GM03348 (cell line): ENCODE measurements at regions not wholly inside any gene's neighbourhood (a gene's known extent, or its start where the extent isn't known, plus 50 kb on each side); places are given as distances from the start of the nearest gene placed in this dataset.

Source experiments
- DNase-seq: peaks from one replicate; pipeline ENCODE4 v3.0.0; 2012; ENCODE audit warnings: low spot score

DNA sequence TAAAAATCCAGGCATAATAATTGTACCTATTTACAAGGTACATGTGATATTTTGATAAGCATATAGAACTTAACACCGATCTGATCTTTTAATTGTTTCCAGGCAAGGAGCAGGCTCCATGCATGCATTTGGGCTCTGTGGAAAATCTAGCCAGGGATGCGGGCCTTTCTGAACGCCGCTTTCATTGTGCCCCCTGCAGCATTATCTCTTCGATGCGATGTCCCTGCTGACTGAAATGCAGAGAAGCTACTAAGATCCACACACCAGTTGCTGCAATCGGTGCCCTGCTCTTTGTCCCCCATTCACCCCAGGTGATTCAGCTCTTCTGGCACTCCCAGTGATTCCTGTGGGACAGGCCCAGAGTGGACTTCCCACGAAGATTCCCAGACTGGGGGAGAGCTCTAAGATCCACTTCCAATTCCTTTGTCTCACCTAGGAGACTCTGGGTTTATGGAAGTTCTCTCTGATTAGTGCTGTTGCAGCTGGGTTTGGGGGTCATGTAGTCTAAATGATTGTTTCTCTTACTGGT, 254.3 kb upstream of the AGA start:
- no peak for DNase-seq

DNA sequence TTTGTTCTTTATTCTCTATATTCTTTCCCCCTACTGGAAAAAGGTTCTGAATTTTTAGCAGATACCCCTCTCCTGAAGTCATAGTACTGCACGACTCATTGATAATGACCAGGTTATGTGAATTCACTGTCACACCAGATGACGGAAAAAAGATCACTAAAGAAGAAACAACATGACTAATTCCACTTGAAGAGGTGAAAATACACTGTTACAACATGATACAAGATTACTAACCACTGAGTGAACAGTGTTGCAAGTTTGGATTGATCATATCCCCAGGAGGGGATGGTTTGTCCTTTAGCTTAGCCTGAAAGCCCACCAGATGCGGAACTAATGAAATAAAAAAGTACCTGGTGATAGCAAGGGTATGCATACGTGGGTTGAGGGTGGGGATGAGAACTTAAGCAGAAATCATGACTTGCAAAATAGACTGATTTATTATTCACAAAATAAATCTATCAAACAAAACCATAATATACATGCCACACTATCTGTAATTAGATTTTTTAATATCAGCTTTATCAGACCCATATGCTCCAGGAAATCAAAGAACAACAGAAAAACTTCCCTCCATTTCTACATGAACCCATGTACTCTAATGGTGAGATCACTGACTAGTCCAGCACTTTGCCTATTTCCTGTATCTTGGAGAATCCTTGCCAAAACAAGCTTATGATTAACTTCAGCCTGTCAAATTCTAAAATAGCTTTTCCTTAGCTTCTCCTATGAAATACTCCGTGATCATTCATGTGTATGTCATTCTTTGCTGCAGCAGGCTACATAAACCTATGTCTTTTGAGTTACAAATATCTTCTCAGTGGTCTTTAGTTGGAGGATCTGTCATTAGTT, 257.4 kb upstream of the AGA start:
- DNase-seq = no peak

DNA sequence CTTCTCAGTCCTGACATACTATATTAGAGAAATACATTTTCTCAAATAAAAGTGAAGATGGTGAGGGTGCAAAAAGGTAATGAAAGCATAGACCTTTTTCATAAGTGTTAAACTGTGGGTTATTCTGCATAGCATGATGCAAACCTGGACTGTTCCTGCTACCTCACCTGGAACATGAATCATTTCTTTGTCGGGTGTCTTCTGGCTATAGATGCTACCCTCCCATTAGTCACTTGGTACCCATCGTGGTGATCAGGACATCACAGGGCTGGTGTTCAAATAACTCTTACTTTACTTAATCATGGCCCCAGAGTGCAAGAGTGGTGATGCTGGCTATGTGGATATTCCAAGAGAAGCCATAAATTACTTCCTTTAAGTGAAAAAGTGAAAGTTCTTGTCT, 264.7 kb upstream of the AGA start:
- no peak for DNase-seq

DNA sequence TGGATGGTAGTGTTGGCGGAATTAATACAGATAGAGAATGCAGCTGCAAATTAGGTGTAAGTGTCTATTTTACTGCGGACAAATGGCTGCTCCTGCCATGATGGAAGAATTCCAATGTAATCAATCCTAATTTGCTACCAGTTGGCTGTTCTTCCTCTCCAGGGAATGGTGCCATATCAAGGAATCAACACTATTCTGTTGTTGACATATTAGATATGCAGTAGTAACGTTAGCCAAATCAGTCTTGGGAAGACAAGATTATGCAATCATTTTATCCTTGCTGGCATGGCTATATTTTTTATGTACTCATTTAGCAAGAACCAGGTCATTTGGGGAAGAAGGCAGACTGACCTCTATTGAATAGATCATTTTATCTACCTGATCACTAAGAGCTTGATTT, 271.2 kb upstream of the AGA start:
- no peak for DNase-seq

DNA sequence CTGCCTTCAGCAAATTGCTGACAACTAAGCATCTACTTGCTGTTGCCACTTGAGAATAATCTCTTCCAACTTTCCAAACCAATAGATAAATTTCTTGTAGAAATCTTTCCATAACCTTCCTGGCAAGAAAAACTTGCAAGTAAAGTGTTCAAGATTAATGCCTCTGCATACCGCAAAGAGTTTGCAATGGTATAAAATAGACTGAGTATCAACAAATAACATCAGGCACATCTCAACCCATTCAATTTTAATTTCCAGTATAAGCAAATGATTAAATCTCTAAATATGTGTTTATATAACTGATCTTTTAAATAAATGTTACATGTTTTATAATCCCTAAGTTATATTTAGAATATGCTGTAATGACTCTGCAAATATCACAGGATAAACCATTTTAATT, 275.2 kb upstream of the AGA start:
- no peak for DNase-seq

DNA sequence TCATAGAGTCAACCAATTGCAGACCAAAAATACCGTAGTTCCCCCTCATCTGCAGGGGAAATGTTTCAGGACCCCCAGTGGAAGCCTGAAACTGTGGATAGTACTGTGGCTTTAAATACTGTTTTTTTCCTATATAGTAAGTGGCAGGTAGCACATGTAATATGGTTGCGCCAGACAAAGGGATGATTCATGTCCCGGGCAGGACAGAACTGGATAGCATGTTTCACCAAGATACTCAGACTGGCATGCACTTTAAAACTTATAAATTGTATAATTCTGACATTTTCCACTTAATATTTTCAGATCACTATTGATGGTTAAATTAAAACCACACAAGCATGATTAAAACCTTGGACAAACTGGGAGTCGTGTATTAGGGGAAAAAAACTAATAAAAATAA, 276.3 kb upstream of the AGA start:
- DNase-seq = no peak

DNA sequence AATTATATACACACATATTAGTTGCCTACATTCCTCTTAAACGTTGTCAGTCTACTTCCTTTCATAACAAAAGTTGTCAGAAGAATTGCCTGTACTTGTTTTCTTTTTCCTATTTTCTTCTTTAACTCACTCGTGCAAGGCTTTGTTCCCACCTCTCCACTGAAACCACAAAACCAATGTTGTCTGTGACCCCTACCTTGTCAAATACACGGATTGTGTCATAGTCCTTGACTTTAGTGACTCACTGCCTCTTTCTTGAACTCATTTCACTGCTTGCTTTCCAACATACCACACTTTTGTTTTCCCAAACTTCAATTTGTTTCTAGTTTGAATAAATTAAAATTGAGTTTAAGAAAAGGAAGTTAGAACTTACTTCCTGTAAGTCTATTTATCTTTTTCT, 283.9 kb upstream of the AGA start:
- no peak for DNase-seq

DNA sequence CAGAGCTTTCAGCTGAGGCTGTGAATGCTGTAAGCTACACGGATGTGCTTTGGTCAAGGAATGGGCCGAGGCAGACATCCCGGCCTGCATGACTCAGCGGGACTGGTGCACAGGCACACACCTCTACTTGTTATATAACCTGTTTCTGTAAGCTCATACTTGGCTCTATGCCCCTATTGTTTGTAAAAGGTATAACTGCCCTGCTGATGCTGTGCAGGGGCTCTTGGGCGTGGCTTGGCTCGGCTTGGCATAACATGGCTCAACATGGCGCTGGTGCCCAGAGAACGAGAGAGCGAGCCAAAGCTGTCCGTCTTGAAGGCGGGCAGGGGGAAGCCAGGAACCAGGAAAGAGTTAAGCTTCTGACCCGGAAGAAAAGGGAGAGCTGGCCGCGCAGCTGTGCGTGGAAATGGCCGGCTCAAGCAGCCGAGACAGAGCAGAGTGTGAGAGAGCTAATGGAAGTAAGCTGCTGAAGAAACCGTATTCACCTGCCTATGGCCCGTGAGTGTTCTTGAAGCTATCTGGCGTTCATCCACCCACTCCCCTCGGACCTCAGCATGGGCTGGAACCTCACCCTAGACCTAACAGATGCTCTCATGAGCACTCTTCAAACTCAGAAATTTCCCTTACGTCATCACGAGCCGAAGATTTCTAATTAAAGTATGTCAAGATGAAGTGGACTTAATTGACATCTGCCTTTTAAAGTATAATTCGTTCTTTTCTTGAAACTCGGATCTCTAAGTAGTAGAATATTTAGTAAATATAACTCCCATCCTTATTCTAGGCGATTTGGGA, 286.3 kb upstream of the AGA start:
- no peak for DNase-seq

DNA sequence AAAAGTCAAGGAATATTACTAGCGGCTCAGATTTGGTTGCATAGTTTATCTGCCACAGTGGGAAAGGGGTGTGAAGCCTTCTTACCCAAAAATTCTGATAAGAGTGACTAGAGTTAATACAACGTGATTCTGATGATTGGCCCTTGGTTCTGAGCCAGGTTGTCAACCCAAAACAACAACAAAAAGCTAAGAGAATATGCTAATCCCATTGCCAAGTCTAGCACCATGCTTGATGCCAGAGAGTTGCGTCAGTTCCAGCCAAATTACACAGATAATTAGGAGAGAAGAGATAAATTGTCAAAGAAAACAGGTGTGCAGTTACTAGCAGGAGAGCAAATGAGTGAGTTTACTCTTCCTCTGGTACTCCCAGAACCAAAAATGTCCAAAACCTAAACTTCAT, 287.4 kb upstream of the AGA start:
- DNase-seq = no peak

DNA sequence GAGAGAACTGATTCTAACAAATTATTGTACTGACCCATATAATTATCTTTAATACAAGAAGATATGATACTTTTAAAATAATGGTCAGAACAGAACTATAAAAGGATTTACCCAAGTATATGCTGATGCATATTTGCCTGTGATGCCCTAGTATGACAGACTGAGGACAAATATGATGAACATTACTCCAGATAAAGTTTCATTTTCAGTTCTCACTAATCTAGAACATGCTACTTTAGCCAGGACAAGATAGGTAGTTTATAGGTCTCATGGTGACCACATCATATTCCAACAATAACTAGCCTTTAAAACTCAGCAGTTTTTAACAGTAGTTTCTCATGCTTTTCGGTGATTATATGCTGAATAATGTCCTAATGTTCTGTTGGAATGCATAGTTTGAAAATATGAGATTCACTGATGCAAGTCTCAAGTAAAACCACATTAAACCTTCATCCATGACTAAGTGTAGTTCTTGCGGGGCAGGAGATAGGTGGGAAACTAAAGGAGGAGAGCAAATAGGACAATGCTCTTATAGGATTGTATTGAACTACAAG, 295.2 kb upstream of the AGA start:
- no peak for DNase-seq

DNA sequence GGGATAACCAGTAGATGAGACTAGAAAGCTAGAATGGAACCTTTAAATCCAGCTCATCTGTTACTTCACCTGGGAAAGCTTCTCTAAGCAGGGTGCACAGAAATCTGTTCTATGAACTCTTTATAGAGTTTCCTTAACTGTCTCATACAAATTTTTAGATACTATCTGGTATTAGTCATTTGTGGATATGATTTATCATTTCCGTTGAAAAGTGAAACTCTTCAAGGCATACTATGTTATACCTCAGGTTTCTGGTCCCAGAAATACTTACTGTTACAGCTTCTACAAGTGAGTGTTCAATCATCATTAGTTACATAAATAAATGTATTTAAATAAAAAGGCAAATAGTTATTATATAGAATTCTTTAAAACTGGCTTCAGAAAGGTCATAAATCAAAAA, 298.3 kb upstream of the AGA start:
- no peak for DNase-seq

DNA sequence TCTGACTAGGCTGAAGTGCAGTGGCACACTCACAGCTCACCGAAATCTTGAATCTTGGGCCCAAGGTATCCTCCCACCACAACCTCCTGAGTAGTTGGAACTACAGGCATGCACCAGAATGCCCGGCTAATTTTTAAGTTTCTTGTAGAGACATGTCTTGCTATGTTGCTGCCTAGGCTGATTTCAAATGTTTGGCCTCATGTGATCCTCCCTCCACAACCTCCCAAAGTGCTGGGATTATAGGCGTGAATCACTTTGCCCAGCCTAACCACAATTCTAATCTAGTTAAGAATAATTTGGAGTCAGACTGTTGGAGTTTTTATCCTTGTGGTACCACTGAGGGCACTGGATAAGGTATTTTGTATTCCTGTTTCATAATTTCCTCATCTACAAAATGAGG, 317.5 kb upstream of the AGA start:
- DNase-seq = no peak

DNA sequence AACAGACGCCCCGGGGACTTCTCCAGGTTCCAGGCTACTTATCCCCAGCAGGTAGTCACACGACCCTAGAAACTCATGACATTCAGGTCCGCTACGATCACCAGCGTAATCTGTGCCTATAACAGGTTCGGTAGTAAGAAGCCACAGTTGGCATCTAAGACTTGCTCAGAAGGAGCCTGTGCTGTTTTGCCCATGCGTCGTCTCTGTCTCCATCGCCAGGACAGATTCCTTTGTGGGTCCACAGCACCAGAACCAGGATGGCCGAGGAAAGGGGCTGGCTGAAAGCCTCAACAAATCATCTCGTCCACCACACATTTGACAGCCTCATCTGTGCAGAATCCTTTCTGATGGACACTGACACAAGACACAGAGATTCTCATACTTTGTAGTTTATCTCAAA, 319.5 kb upstream of the AGA start:
- no peak for DNase-seq

DNA sequence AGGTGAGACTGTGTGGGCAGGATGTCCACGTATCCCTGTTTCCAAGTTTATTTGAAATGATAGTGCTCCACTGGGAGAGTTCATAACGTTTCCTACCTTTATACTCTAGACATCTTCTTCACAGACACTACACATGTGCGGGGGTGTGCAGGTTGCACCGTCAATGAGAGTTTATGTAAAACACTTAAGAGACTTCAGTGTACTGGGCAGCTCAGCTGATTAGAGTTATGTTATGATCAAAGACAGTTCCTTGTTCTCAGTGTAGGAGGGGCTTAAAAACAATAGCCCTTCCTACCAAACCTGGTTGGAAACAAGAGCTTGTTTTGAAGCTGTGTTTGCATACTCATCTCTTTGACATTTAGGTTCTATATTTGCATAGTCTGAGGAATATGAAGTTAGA, 326.9 kb upstream of the AGA start:
- DNase-seq = no peak

DNA sequence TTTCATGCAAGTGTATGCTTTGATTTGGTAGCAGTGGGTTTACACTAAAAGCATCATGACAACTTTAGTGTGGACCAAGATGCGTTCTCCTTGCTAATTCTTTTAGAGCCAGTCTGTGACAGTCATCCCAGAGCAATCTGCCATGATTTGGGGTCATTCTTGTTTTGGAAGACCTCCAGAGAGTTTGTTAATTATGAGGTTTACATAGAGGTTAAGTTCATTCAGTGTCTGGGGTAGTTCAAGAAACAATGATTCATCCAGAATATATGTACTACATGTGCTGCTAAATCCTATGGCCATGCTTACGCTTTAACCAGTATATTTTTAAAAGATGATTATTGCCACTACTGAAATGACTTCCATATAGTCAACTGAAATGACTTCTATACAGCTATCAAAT, 328.5 kb upstream of the AGA start:
- DNase-seq = no peak

DNA sequence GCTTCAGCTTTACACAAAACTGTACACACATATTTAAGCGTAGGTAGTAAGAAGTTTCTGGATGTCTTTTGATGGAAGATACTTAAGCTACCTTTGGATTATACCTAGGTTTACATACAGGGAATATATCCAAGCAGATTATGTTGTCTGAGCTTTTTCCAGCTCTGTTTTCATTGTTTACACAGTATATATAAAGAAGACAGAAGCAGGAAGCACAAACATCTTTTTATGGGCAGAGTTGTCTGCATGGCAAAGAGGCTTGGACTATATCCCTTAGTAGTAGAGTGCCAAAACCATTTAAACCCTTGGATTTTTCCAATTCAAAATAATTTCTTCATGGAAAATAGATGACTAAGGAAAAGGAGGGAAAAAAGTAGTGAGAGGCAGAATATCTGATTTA, 329.4 kb upstream of the AGA start:
- no peak for DNase-seq

DNA sequence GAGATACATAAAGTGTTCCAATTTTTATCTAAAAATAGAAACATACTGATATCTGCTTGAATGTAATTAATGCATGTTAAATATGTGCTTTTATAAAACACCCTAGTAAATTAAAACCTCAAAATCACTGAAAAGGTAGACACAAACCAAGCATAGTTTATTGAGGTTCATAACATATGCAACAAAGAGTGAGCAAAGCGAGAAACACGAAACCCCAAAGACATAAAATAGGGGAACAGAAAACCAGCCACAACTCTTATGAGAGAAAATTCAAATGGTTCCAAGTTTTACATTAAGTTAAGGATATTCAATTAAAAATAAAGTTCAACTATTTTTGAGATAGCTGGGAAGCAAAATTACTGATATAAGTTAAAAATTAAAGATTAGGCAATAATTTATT, 336.4 kb upstream of the AGA start:
- DNase-seq = no peak

DNA sequence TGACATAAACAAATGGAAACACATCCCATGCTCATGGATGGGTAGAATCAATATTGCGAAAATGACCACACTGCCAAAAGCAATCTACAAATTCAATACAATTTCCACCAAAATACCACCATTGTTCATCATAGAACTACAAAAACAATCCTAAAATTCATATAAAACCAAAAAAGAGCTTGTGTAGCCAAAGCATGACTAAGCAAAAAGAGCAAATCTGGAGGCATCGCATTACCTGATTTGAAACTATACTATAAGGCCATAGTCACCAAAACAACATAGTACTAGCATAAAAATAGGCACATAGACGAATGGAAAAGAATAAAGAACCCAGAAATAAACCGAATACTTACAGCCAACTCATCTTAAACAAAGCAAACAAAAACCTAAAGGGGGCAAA, 342.8 kb upstream of the AGA start:
- DNase-seq = no peak

DNA sequence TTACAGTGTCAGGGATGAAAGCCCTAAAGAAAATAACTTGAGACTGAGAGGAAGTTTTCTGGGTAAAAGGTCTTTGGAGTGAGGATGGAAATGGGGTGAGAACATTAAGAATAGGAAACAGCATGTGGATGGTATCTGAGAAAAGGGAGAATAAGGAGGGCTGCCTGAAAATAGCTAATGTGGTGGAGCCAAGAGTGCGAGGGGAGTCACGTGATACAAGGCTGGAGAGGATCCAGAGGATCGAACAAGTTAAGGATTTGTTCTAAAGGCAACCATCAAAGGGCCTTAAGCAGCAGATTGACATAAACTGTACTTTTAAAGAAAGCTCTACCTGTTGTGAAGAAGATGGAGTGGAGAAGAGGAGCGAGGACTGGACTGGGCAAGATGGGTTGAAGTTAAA, 347.4 kb upstream of the AGA start:
- no peak for DNase-seq

DNA sequence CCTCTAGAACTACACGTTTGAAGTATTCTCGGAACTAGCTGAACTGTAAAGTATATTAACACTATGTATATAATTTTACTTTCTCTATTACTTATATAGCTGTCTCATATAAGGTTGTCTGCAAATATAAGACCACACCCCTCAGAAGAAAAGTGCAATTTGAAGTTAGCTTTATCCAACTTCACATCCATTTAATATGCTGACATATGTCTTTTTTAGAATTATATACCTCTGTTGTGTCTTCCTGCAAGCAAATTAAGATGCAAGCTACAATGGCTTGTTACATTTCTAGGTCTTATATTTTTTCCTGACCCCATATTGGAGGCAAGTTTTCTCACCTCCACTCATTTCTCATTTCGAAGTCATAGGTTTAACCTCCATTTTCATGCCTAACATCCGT, 349.0 kb upstream of the AGA start:
- no peak for DNase-seq

DNA sequence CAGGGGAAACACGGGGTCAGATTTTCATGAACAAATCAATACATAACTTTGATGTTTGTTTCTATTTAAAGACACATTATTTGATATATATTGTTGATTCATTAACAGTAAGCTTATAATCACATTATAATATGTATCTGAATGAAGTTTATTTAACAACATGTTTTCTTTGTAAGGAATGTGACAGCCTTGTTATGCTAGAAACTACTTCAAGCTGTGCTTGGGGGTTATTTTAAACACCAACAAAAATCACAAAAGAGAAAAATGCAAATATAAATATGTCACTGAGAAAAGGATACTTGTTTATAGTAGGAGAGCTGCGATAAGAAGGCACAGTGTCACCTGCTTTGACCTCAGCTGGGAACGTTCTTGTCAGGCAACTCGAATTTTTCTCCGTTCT, 354.6 kb upstream of the AGA start:
- no peak for DNase-seq

DNA sequence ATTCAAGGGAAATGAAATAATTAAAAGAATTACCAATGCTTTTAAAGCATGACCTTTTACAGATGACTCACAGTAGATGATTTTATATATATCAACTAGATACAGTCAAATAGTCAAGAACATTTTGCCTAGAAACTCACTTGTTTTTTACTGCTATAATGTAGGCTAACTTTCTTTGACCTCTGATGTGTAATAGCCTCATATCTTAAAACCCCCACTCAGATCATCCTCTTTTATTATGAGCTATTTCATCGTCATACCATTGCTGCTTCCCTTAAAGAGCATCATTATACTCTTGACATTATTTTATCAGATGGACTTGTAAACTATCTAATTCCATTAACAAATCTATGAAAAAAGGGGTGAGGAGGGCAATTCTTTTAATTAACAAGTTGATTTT, 355.9 kb upstream of the AGA start:
- DNase-seq = no peak

DNA sequence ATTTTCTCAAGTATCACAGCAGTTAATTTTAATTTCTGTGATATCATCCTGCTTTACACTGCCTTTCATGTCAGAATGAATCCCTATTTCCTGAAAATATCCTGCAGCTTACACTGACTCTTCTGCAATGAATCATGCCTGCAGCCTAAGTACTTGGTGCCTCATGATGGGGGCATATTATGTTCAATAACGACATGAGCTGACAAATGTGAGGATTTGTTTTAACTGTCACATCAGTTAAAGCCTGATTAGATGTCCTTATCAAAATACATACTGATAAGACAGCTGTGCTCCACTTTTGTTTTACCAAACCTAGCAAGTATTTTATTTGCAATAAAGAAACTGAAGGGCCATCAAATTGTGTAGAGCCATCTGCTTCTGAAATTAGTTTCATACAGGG, 359.9 kb upstream of the AGA start:
- DNase-seq = no peak
